ENCODE measurements at regions not wholly inside any gene's neighbourhood (a gene's known extent, or its start where the extent isn't known, plus 50 kb on each side); places are given as distances from the start of the nearest gene placed in this dataset.
"Not testable (repeated sequence)": the region's sequence is repeated elsewhere in the genome, so short reads cannot be mapped to it uniquely, and the experiment has no call there.

- no peak for DNase-seq (ENCODE audit: low spot score)
These were observed 266.9 kb upstream of the STXBP5 start for GRCh38 chr6:146937316-146937715.

- no peak for DNase-seq (ENCODE audit: low spot score)
These were observed 266.0 kb upstream of the STXBP5 start for GRCh38 chr6:146938266-146938665.

GRCh38 chr6:146939456-146939855 is 264.8 kb upstream of the STXBP5 start:
- DNase-seq (ENCODE audit: low spot score): not testable (repeated sequence)

GRCh38 chr6:146943664-146944063 is 260.6 kb upstream of the STXBP5 start:
- no peak for DNase-seq (ENCODE audit: low spot score)

GRCh38 chr6:146944077-146944476 is 260.1 kb upstream of the STXBP5 start:
- no peak for DNase-seq (ENCODE audit: low spot score)

- no peak for DNase-seq (ENCODE audit: low spot score)
These were observed 259.4 kb upstream of the STXBP5 start for GRCh38 chr6:146944809-146945208.

GRCh38 chr6:146946559-146946958 is 257.7 kb upstream of the STXBP5 start:
- no peak for DNase-seq (ENCODE audit: low spot score)

GRCh38 chr6:146948790-146949342 is 255.4 kb upstream of the STXBP5 start:
- no peak for DNase-seq (ENCODE audit: low spot score)

- DNase-seq (ENCODE audit: low spot score): no peak
These were observed 254.8 kb upstream of the STXBP5 start for GRCh38 chr6:146949425-146949824.

- peak; percentile 63 for DNase-seq (ENCODE audit: low spot score)
These were observed 253.8 kb upstream of the STXBP5 start for GRCh38 chr6:146950351-146950835.

- no peak for DNase-seq (ENCODE audit: low spot score)
These were observed 248.6 kb upstream of the STXBP5 start for GRCh38 chr6:146955570-146955969.

GRCh38 chr6:146957181-146958093 is 246.8 kb upstream of the STXBP5 start:
- DNase-seq (ENCODE audit: low spot score): no peak

- no peak for DNase-seq (ENCODE audit: low spot score)
These were observed 242.4 kb upstream of the STXBP5 start for GRCh38 chr6:146961831-146962230.

GRCh38 chr6:146962329-146962728 is 241.9 kb upstream of the STXBP5 start:
- DNase-seq (ENCODE audit: low spot score): no peak

GRCh38 chr6:146965110-146965689 is 239.0 kb upstream of the STXBP5 start:
- DNase-seq (ENCODE audit: low spot score): no peak

- peak; percentile 57 for DNase-seq (ENCODE audit: low spot score)
These were observed 236.0 kb upstream of the STXBP5 start for GRCh38 chr6:146968041-146968760.

GRCh38 chr6:146972546-146972945 is 231.7 kb upstream of the STXBP5 start:
- no peak for DNase-seq (ENCODE audit: low spot score)

- DNase-seq (ENCODE audit: low spot score): no peak
These were observed 229.9 kb upstream of the STXBP5 start for GRCh38 chr6:146974351-146974750.

GRCh38 chr6:146975093-146975492 is 229.1 kb upstream of the STXBP5 start:
- DNase-seq (ENCODE audit: low spot score): no peak

GRCh38 chr6:146980900-146981329 is 223.3 kb upstream of the STXBP5 start:
- peak; percentile 6 for DNase-seq (ENCODE audit: low spot score)

- DNase-seq (ENCODE audit: low spot score): no peak
These were observed 222.2 kb upstream of the STXBP5 start for GRCh38 chr6:146981981-146982380.

- DNase-seq (ENCODE audit: low spot score): peak; percentile 2
These were observed 219.8 kb upstream of the STXBP5 start for GRCh38 chr6:146984251-146984924.
